Ascending aorta (tissue), 2 donors: ENCODE measurements at regions not wholly inside any gene's neighbourhood (a gene's known extent, or its start where the extent isn't known, plus 50 kb on each side); places are given as distances from the start of the nearest gene placed in this dataset.

Source experiments
- DNase-seq, 2 donors: peaks; one replicate each; pipeline ENCODE4 v3.0.0-alpha.2; 2019; ENCODE audit warnings: low spot score in 2 of 2
- H3K27ac ChIP-seq, 2 donors: fragments of 200-600 bp; sonication (generic); one replicate each; pipeline ENCODE4 v1.5.1; 2016 to 2017; ENCODE audit warnings: mild to moderate bottlenecking in 1 of 2
- H3K27me3 ChIP-seq: fragments of 200-600 bp; sonication (generic); one replicate; pipeline ENCODE4 v1.5.1; 2017
- H3K36me3 ChIP-seq, 2 donors: fragments of 200-600 bp; sonication (generic); one replicate each; pipeline ENCODE4 v1.5.1; 2016
- H3K4me1 ChIP-seq, 2 donors: fragments of 200-600 bp; sonication (generic); one replicate each; pipeline ENCODE4 v1.5.1; 2016 to 2017; ENCODE audit warnings: mild to moderate bottlenecking in 1 of 2
- H3K4me3 ChIP-seq, 2 donors: fragments of 200-600 bp; sonication (generic); one replicate each; pipeline ENCODE4 v1.5.1; 2016 to 2017; ENCODE audit warnings: mild to moderate bottlenecking in 1 of 2
- H3K9me3 ChIP-seq, 2 donors: fragments of 200-600 bp; sonication (generic); one replicate each; pipeline ENCODE4 v1.5.1; 2016
- CTCF ChIP-seq, 3 experiments: fragments of 200-600 bp in 2 of 3; fragments of 450-650 bp in 1 of 3; sonication (generic) in 2 of 3; IDR thresholded peaks; one replicate each; pipeline ENCODE4 v1.5.1; 2016 to 2019; ENCODE audit warnings: antibody characterized with exemption in 3 of 3, mild to moderate bottlenecking in 1 of 3, moderate library complexity in 1 of 3
- intact Hi-C: fragments of 100-400 bp; cut with DNase I; formaldehyde crosslinking; loops from one replicate; pipeline ENCODE4 v1.15.1; 2023

- H3K27me3 ChIP-seq: no peaks in the 10 kb centered on the region
- TF ChIP-seq CTCF (IDR thresholded peaks at IDR 0.05): no peak
- H3K4me1 ChIP-seq: no peaks in the 10 kb centered on the region
- no peak for DNase-seq
- H3K27ac ChIP-seq: no peak overlapping the region
- no peak overlapping the region for H3K4me3 ChIP-seq
- H3K36me3 ChIP-seq: no peaks in the 10 kb centered on the region
- intact Hi-C loops: no loop called here
- no peaks in the 10 kb centered on the region for H3K9me3 ChIP-seq
Observed at GRCh38 chr13:67652887-67653286, 422.8 kb upstream of the PCDH9 start.

DNA sequence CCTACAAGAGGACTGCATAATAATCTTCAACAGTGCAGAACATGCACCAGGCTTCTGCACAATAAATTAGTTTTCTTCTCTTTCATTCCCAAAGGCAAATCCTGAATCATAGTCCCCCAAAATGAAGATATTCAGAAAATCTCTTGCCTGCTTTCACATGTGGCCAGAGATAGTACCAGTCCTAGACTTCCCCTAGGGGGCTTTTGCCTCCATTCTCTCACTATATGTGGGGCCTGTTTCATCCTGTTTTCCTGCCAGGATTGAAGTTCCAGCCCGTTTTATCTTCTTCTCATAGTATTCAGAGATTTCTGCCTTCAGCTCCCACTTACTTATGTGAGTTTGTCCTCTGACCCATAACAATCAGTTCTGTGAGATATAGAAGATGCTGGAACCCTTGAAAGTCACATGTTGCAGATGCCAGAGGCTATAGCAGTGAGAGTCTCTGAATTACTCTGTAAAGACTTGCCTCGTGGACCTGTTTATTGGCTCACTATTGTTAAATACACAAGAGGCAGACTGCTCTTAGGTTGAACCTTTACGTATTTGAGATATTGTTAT, 421.9 kb upstream of the PCDH9 start:
- Histone ChIP-seq H3K36me3 (no peaks in the 10 kb centered on the region), H3K27me3 (no peaks in the 10 kb centered on the region), H3K9me3 (no peaks in the 10 kb centered on the region), H3K4me1 (no peaks in the 10 kb centered on the region), H3K27ac (no peak overlapping the region), H3K4me3 (no peak overlapping the region)
- TF ChIP-seq CTCF (IDR thresholded peaks at IDR 0.05): no peak
- no peak for DNase-seq
- intact Hi-C loops: no loop called here

- Histone ChIP-seq H3K27ac (no peak overlapping the region), H3K27me3 (no peaks in the 10 kb centered on the region), H3K4me1 (no peaks in the 10 kb centered on the region), H3K36me3 (no peaks in the 10 kb centered on the region), H3K9me3 (no peaks in the 10 kb centered on the region), H3K4me3 (no peak overlapping the region)
- no peak for DNase-seq
- TF ChIP-seq CTCF (IDR thresholded peaks at IDR 0.05): no peak
- intact Hi-C loops: no loop called here
Observed at GRCh38 chr13:67650471-67650870, 420.3 kb upstream of the PCDH9 start.

DNA sequence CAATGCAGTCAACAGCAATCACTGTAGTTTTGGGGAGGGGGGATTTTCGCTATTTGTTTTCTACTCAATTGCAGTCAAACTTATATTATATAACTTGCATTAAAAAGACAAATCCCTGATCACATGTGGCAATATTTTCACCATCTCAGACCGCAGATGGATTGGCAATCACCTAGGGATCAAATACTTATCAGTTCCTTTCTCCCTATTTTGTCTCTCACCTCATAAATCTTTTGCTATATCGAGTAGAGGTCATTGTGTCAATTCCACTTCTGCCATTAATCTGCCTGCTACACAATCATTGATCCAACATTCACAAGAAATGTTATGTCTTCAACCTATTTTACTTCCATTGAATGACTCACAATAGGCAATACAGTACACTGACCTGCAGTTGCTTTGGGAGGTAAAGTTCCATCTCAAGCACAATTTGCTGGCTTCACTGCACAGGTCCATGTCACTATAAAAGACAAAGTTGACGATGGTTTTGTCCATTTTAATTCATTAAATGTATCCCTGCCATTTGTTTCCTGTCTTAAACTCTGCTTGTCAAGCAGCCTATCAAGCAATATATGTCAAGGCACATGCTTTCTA, 415.8 kb upstream of the PCDH9 start:
- Histone ChIP-seq H3K9me3 (no peaks in the 10 kb centered on the region), H3K36me3 (no peaks in the 10 kb centered on the region), H3K27me3 (no peaks in the 10 kb centered on the region), H3K4me3 (no peak overlapping the region), H3K27ac (no peak overlapping the region), H3K4me1 (no peaks in the 10 kb centered on the region)
- intact Hi-C loops: no loop called here
- DNase-seq: no peak
- no peak for TF ChIP-seq CTCF (IDR thresholded peaks at IDR 0.05)

DNA sequence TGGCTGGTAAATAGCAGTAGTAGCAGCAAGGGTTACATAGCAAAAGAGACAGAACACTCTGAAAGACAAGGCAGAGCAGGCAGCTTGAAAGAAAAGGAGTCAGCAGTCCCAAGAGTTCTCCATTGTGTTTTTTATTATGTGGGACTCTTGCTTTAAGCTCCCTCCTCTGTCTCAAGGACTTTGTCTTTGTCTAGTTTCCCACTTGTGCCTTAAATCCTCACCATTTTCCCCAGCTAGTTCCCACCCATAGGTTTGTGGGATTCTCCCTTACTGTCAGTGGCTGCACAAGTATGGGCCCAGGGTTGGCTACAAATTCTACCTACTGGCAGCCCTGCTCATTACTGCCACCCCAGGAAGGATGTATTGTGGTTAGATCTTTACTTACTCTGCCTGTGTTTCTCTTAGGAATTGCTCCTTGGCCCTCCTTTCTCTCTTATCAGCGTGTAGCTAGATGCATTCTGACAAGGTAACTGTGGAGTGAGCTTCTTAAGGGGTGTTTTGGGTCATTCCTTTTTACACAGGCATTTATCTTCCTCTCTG, 413.4 kb upstream of the PCDH9 start:
- no peak for DNase-seq
- no peaks in the 10 kb centered on the region for H3K27me3 ChIP-seq
- H3K4me3 ChIP-seq: no peak overlapping the region
- no peak for TF ChIP-seq CTCF (IDR thresholded peaks at IDR 0.05)
- no peaks in the 10 kb centered on the region for H3K9me3 ChIP-seq
- H3K27ac ChIP-seq: no peak overlapping the region
- intact Hi-C loops: no loop called here
- no peaks in the 10 kb centered on the region for H3K4me1 ChIP-seq
- no peaks in the 10 kb centered on the region for H3K36me3 ChIP-seq
